ENCODE measurements at regions not wholly inside any gene's neighbourhood (a gene's known extent, or its start where the extent isn't known, plus 50 kb on each side); places are given as distances from the start of the nearest gene placed in this dataset.
A peak's percentile ranks its signal among the peaks of the same experiment; 100 is the strongest.
"Not testable (repeated sequence)": the region's sequence is repeated elsewhere in the genome, so short reads cannot be mapped to it uniquely, and the experiment has no call there.

- no peak for DNase-seq (ENCODE audit: low spot score)
Observed at GRCh38 chr9:108041551-108041950, 552.0 kb upstream of the KLF4 start.

GRCh38 chr9:108040783-108041182, 551.2 kb upstream of the KLF4 start:
- DNase-seq (ENCODE audit: low spot score), result no peak

GRCh38 chr9:108039493-108039892, 549.9 kb upstream of the KLF4 start:
- no peak for DNase-seq (ENCODE audit: low spot score)

GRCh38 chr9:108039012-108039411, 549.4 kb upstream of the KLF4 start:
- DNase-seq (ENCODE audit: low spot score), result no peak

GRCh38 chr9:108035487-108035886, 545.9 kb upstream of the KLF4 start:
- no peak for DNase-seq (ENCODE audit: low spot score)

- DNase-seq (ENCODE audit: low spot score), result no peak
Observed at GRCh38 chr9:108033976-108034964, 544.7 kb upstream of the KLF4 start.

GRCh38 chr9:108032079-108032478, 542.5 kb upstream of the KLF4 start:
- not testable (repeated sequence) for DNase-seq (ENCODE audit: low spot score)

- not testable (repeated sequence) for DNase-seq (ENCODE audit: low spot score)
Observed at GRCh38 chr9:108031221-108031620, 541.7 kb upstream of the KLF4 start.

- DNase-seq (ENCODE audit: low spot score), result not testable (repeated sequence)
Observed at GRCh38 chr9:108026718-108027117, 537.1 kb upstream of the KLF4 start.

GRCh38 chr9:108024604-108025003, 535.0 kb upstream of the KLF4 start:
- no peak for DNase-seq (ENCODE audit: low spot score)

GRCh38 chr9:108022246-108022935, 532.8 kb upstream of the KLF4 start:
- DNase-seq (ENCODE audit: low spot score), result no peak

- no peak for DNase-seq (ENCODE audit: low spot score)
Observed at GRCh38 chr9:108021096-108021710, 531.6 kb upstream of the KLF4 start.

- DNase-seq (ENCODE audit: low spot score), result no peak
Observed at GRCh38 chr9:108019821-108020220, 530.3 kb upstream of the KLF4 start.

- no peak for DNase-seq (ENCODE audit: low spot score)
Observed at GRCh38 chr9:108017671-108018070, 528.1 kb upstream of the KLF4 start.

GRCh38 chr9:108016446-108016845, 526.9 kb upstream of the KLF4 start:
- DNase-seq (ENCODE audit: low spot score), result no peak

- DNase-seq (ENCODE audit: low spot score), result no peak
Observed at GRCh38 chr9:108015690-108016089, 526.1 kb upstream of the KLF4 start.

GRCh38 chr9:108014353-108014752, 524.8 kb upstream of the KLF4 start:
- no peak for DNase-seq (ENCODE audit: low spot score)

- DNase-seq (ENCODE audit: low spot score), result no peak
Observed at GRCh38 chr9:108012886-108013665, 523.5 kb upstream of the KLF4 start.

- no peak for DNase-seq (ENCODE audit: low spot score)
Observed at GRCh38 chr9:108012405-108012804, 522.8 kb upstream of the KLF4 start.

GRCh38 chr9:108003526-108003925, 514.0 kb upstream of the KLF4 start:
- DNase-seq (ENCODE audit: low spot score), result no peak

GRCh38 chr9:108002371-108002956, 512.9 kb upstream of the KLF4 start:
- DNase-seq (ENCODE audit: low spot score), result peak; percentile 12

Measured in mucosa of gallbladder (tissue), 1 donor.